Activated gamma-delta T cell (primary cell): ENCODE measurements at regions not wholly inside any gene's neighbourhood (a gene's known extent, or its start where the extent isn't known, plus 50 kb on each side); places are given as distances from the start of the nearest gene placed in this dataset.
"Not testable (repeated sequence)": the region's sequence is repeated elsewhere in the genome, so short reads cannot be mapped to it uniquely, and the experiment has no call there.

Experiments used
- DNase-seq: peaks from one replicate; lab custom pipeline; 2025; lab: John Stamatoyannopoulos, UW

DNA sequence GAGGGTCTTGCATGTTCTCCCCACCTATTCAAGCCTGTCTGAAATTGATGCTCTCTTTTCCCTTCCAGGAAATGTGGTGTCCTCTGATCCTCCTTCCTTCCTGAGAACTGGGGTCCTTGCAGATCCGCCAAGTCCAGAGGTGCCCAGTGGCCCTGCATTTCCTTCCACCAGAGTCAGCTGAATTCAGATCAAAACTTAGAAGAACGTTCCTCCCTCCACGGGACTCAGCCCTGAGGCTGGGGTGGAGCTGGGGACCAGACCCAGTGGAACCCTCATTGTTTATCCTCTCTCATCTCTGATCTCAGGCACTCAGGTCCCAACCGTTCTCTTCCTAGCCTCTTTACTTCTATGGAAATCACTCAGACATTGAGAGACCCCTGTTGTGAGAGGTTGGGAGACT is 477.3 kb downstream of the TSHZ3 start:
- DNase-seq: no peak

GRCh38 chr19:30870876-30871275 is 478.4 kb downstream of the TSHZ3 start:
- DNase-seq: no peak

DNA sequence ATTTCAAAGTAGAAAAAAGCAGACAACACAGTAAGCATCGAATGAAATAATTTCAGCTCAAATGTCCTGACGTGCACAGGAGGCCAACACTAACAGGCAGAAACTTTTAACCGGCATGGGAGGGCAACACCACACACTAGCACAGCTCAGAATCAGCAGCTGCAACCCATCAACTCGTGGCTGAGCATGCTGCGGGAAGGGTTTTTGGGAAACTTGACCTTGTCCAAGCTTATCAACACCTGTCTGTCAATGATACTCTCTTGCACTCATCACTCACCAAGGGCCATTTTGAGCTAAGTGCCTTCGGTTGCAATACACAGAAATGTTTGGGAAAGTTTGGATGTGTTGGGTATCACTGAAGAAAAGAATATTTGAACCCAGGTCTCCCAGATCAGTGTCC is 483.7 kb downstream of the TSHZ3 start:
- DNase-seq: no peak

DNA sequence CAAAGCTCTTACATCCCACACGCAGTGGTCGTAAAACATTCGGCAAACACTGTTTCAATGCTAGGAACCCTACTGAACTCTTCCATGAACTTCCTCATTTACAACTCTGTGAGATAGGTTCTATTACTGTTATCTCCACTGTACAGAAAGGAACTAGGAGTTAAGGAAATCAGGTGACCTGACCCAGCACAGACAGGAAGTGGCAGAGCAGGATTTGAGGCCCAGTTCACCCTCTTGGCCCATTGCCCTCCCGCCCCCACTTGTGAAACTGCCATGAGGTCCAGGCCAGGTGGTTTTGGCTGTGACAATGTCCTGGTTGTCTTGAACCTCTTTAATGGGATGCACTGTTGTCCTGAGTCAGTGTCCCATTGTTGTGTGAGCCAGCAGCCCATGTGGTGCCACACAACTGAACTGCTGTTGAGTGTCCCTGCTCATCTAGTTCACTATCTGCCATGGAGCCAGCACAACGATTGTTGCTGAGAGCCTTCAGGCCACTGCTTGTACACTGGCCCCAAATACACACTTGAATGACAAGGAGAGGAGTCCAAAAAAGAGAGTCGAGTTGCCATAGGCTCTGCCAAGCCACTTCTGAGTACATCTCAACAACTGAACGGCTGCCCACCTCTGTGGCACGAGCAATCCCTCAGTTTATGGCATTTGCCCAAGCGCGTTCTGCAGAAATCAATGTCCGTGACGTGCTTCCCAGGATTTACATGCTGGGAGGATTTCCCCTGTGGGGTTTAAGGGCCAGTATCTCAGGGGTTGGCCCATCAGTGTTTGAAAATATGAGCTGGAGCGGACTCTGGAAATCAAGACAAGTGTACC is 484.6 kb downstream of the TSHZ3 start:
- DNase-seq: no peak

DNA sequence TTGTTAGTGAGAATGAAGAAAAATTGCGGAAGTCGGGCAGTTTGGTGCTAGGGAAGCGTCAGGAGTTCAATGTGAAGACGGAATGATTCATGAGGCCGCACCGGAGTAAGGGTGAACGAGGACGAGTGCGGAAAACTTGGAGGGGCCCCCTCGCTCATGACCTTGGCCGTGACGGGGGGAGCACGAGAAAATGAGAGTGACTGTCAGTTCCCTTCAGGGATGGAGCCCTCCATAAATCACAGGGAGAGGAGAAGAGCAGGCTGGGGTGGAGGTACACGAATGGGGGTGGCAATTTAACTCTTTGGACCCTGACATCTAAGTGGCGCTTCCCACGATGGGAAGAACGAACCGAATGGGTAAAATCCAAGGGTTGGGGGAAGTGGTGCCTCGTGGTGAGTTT is 486.4 kb downstream of the TSHZ3 start:
- DNase-seq: no peak

GRCh38 chr19:30861919-30862318 is 487.3 kb downstream of the TSHZ3 start:
- DNase-seq: no peak

DNA sequence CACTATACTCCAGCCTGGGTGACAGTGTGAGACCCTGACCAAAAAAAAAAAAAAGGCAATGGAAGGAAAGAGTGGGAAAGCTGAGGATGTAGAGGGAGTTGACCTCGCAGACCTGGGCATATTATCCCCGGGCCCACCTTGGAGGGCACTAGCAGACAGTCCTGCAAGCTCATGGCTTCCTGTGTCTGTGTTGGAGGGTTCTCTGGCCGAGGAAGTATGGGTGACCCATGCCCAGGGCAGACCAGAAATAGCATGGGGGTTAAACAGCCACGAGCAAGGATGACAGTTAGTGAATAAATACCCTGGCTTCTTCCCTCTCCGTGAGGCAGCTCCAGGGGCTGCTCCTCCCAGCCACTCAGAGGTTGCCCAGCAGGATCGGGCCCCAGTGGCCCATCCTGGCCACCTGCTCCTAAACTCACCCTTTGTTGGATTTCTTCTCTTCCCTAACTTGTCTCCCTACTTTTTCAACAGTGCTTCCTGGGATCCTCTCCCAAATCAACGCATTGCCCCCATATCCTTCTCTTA is 485.8 kb downstream of the ZNF536 start:
- DNase-seq: no peak

DNA sequence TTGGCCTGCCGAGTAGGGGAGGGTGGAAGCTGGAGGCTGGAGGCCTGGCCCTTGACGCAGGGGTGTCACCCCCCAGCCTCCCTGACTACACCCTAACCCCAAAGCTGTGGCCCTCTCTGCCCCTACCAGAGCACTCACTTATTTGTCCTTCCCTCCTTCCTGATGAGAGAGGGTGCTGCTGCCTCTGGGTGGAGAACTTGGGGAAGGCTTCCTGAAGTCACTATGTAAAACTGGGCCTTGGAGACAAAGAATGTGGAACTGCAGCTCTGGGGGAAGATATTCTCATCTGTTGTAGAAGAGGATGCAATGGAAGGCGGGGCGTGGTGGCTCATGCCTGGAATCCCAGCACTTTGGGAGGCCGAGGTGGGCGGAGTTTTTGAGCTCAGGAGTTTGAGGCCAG is 485.2 kb downstream of the ZNF536 start:
- DNase-seq: no peak

DNA sequence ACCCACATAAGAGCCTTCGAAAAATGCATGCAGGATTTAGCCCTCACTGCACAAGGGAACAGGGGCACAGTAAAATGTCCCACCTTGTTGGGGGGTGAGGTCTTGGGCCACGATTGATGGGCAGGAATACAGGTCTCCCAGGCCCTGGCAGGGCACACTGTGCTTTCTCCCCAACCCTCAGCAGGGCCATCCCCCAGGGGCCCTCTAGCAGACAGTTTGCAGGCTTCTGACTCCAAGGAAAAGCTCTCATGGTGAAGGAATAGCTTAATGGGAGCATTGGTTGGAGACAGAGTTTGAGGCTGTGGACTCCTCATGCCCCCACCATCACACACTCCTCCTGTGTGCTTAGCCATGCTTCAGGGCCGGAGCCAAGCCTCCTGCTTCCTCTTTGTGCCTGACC is 484.6 kb downstream of the ZNF536 start:
- no peak for DNase-seq

DNA sequence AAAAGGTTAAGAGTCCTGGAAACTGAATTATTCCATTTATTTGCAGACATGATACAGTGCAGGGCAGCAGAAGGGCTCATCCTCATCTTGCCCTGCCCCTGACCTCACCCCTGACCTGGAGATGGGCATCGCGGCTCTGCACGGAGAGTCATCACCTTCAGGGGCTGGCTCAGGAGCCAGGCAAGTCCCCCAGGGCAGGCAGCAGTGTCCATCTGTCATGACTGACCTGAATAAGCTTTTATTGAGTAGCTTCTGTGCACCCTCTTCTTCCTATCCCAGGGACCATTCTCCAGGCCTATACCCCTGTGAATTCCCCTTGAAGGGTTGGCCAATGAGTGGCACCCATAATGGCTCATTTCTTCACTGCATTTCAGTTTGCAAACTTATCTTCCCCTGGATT is 484.2 kb downstream of the ZNF536 start:
- DNase-seq: no peak

DNA sequence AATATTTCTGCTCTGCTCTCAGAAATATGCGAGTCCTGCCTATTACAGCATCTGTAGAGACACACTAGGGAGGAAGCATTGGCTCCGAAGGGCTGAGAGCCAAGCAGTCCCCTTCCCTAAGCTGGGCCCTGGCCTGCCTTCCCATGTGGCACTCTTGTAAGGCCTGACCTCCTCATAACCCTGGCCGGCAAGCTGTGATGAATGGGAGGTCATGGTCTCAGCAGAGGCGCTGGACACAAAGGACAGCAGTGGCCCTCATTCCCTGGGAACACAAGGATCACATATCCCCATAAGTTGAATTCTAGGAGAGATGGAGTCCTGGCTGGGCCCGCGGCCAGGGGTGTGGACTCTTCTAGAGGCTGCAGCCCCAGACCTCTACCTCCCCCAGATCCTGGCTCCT is 483.3 kb downstream of the ZNF536 start:
- DNase-seq: no peak

GRCh38 chr19:30854661-30855060 is 482.5 kb downstream of the ZNF536 start:
- DNase-seq: no peak

GRCh38 chr19:30854207-30854606 is 482.0 kb downstream of the ZNF536 start:
- DNase-seq: no peak

DNA sequence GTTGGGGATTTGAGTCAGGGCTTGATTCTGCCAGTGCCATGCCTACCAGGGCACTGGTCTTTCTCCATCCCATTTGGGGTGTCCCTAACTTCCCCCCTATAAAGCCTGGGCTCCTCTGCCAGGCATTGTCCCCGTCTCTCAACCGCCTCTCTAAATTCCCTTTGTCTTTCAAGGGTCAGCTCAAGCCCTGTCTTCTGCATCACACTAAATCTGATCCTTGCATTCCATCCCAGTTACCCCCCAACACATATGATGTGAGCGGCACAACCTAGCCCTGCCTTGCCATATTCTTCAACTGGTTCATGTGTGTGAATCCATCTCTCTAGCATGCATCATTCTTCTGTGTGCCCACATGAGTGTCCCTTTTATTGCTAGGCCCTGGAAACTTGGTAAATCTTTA is 480.9 kb downstream of the ZNF536 start:
- no peak for DNase-seq

DNA sequence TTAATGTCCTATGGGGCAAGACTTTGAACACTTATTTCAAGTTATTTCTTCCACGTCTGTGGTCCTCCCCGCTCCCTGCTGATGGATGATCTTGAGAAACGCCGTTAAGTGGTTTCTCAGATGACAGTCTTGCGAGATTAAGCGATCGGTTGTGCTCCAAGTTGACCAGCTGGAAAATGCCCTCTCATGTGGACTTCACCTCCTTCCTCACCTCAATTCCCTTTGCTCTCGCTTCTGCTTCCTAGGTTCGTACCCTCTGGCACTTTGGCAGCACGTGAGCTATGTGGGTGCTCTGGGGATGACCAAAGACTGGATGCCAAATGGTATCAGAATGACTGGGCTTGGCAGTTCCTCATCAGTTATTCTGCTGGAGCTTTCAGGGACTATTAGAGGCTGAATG is 480.0 kb downstream of the ZNF536 start:
- DNase-seq: no peak

DNA sequence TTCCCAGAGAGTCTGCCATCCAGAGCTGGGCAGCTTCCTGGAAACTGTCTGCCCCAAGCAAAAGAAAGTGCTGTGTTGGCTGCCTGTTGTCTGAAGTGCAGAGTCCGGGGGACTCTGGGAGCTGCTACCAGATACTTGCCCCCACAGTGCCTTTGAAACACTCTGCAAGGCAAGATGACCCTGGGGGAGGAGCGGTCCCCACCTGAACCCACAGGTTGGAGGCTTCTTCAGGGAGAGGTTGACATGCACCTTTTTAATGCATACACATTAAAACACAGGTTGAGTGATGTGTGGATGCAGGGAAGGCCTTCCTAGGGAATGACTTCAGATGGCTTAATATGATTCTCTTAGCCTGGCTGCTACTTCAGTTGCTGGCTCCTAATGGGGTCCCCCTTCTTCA is 479.5 kb downstream of the ZNF536 start:
- DNase-seq: no peak

- no peak for DNase-seq
These were observed 476.6 kb downstream of the ZNF536 start for GRCh38 chr19:30848636-30849425.

GRCh38 chr19:30846102-30846501 is 473.9 kb downstream of the ZNF536 start:
- DNase-seq: no peak

- DNase-seq: no peak
These were observed 470.7 kb downstream of the ZNF536 start for GRCh38 chr19:30842926-30843325.

- no peak for DNase-seq
These were observed 469.8 kb downstream of the ZNF536 start for GRCh38 chr19:30841934-30842333.

- no peak for DNase-seq
These were observed 458.7 kb downstream of the ZNF536 start for GRCh38 chr19:30830875-30831274.

- DNase-seq: not testable (repeated sequence)
These were observed 453.3 kb downstream of the ZNF536 start for GRCh38 chr19:30825505-30825904.

DNA sequence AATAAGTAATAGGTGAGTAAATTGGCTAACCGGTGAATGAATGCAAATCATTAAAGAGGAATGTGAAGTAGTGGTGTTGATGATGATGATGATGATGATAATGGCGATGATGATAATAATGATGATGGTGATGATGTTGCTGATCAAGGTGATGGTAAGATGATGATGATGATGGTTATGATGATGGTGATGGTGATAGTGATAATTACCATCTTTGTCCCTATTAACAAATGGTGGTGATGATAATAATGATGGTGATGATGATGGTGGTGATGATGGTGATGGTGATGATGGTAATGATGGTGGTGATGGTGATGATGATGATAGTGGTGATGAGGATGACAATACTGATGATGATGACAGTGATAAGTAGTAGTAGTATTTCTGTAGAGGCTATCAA is 452.6 kb downstream of the ZNF536 start:
- no peak for DNase-seq
